ENCODE measurements at regions not wholly inside any gene's neighbourhood (a gene's known extent, or its start where the extent isn't known, plus 50 kb on each side); places are given as distances from the start of the nearest gene placed in this dataset.

DNA sequence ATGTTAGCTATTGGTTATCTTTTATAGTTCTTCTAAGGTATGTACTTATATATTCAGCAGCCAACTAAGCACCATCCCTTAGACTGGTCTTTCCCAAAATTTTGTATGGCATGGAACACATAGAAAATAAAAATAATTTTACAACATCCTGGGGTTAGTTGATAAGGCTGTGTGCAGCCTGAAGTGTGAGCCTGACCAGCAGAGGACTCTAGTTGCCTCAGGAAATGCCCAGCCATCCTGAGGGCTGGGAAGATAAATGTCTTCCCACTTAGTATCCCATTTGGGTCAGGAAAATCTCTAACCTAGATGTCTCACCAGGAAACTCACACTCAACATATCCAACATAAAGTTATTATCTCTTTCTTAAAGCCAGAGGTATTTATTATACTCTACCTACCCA, 251.4 kb upstream of the POF1B start:
- H3K9ac ChIP-seq (ENCODE audit: low read depth, low read length, poor library complexity, severe bottlenecking), result no peak overlapping the region
- H3K9me2 ChIP-seq (replicated peaks; ENCODE audit: low read depth, low read length), result no peaks in the 10 kb centered on the region
- H3K9me3 ChIP-seq (ENCODE audit: insufficient read depth, low read depth, low read length), result no peaks in the 10 kb centered on the region
- H4K20me1 ChIP-seq (ENCODE audit: insufficient read depth, low read length, poor library complexity, severe bottlenecking), result no peaks in the 10 kb centered on the region
- no peaks in the 10 kb centered on the region for H3K4me1 ChIP-seq (ENCODE audit: insufficient read depth, low read length, poor library complexity, severe bottlenecking)
- no peaks in the 10 kb centered on the region for H3F3A ChIP-seq (ENCODE audit: low read depth)
- H3K36me3 ChIP-seq (ENCODE audit: insufficient read depth, low read length), result no peaks in the 10 kb centered on the region
- H2AFZ ChIP-seq (ENCODE audit: low read length), result no peak overlapping the region
- no peak overlapping the region for H3K4me2 ChIP-seq (ENCODE audit: low read depth, low read length, poor library complexity, severe bottlenecking)
- no peak overlapping the region for H3K4me3 ChIP-seq (ENCODE audit: low read length, poor library complexity, severe bottlenecking)
- H3K79me2 ChIP-seq (ENCODE audit: insufficient read depth, low read length), result no peaks in the 10 kb centered on the region
- H3K27me3 ChIP-seq (ENCODE audit: insufficient read depth, low read length, poor library complexity, severe bottlenecking), result no peaks in the 10 kb centered on the region
- no peak for TF ChIP-seq EZH2phosphoT487 (IDR thresholded peaks at IDR 0.05; ENCODE audit: borderline replicate concordance)
- TF ChIP-seq, protein P1, sequence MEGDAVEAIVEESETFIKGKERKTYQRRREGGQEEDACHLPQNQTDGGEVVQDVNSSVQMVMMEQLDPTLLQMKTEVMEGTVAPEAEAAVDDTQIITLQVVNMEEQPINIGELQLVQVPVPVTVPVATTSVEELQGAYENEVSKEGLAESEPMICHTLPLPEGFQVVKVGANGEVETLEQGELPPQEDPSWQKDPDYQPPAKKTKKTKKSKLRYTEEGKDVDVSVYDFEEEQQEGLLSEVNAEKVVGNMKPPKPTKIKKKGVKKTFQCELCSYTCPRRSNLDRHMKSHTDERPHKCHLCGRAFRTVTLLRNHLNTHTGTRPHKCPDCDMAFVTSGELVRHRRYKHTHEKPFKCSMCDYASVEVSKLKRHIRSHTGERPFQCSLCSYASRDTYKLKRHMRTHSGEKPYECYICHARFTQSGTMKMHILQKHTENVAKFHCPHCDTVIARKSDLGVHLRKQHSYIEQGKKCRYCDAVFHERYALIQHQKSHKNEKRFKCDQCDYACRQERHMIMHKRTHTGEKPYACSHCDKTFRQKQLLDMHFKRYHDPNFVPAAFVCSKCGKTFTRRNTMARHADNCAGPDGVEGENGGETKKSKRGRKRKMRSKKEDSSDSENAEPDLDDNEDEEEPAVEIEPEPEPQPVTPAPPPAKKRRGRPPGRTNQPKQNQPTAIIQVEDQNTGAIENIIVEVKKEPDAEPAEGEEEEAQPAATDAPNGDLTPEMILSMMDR (conservative IDR thresholded peaks at IDR 0.05; ENCODE audit: low read length), result no peak

DNA sequence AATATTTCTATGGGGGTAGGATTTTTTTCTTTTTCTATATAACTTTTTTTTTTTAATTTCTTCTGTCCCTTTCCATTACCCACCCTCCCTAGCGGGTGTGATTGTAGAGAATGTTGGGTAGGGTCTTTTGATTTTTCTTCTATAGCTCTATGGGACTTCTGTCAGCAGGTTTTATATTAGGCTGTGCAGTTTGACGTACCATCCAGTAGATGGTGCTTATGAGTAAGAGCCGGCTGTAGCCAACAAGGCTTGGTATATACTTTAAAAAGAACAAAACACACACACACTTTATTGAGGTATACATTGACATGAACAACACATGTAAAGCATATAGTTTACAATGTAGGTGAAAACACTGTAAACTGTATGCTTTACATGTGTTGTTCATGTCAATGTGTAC, 247.9 kb upstream of the POF1B start:
- Histone ChIP-seq H3K27me3 (ENCODE audit: insufficient read depth, low read length, poor library complexity, severe bottlenecking) (no peaks in the 10 kb centered on the region), H4K20me1 (ENCODE audit: insufficient read depth, low read length, poor library complexity, severe bottlenecking) (no peaks in the 10 kb centered on the region), H3K36me3 (ENCODE audit: insufficient read depth, low read length) (no peaks in the 10 kb centered on the region), H3K9me2 (replicated peaks; ENCODE audit: low read depth, low read length) (no peaks in the 10 kb centered on the region), H3K79me2 (ENCODE audit: insufficient read depth, low read length) (no peaks in the 10 kb centered on the region), H3K9me3 (ENCODE audit: insufficient read depth, low read depth, low read length) (no peaks in the 10 kb centered on the region), H3K4me3 (ENCODE audit: low read length, poor library complexity, severe bottlenecking) (no peak overlapping the region), H3K9ac (ENCODE audit: low read depth, low read length, poor library complexity, severe bottlenecking) (no peak overlapping the region), H2AFZ (ENCODE audit: low read length) (no peak overlapping the region), H3K4me2 (ENCODE audit: low read depth, low read length, poor library complexity, severe bottlenecking) (no peak overlapping the region), H3K4me1 (ENCODE audit: insufficient read depth, low read length, poor library complexity, severe bottlenecking) (no peaks in the 10 kb centered on the region), H3F3A (ENCODE audit: low read depth) (no peaks in the 10 kb centered on the region)
- no peak for TF ChIP-seq EZH2phosphoT487 (IDR thresholded peaks at IDR 0.05; ENCODE audit: borderline replicate concordance)
- TF ChIP-seq, protein P1 (conservative IDR thresholded peaks at IDR 0.05; ENCODE audit: low read length), result no peak

DNA sequence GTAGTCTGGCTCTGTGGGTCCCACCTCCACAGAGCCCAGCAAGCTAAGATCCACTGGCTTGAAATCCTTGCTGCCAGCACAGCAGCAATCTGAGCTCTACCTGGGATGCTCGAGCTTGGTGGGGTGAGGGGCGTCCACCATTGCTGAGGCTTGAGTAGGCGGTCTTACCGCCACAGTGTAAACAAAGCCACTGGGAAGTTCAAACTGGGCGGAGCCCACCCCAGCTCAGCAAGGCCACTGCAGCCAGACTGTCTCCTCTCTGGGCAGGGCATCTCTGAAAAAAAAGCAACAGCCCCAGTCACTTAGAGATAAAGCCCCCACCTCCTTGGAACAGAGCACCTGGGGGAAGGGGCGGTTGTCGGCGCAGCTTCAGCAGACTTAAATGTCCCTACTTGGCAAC, 243.2 kb upstream of the POF1B start:
- Histone ChIP-seq H4K20me1 (ENCODE audit: insufficient read depth, low read length, poor library complexity, severe bottlenecking) (no peaks in the 10 kb centered on the region), H3K9ac (ENCODE audit: low read depth, low read length, poor library complexity, severe bottlenecking) (no peak overlapping the region), H3K4me2 (ENCODE audit: low read depth, low read length, poor library complexity, severe bottlenecking) (no peak overlapping the region), H3K4me3 (ENCODE audit: low read length, poor library complexity, severe bottlenecking) (no peak overlapping the region), H3F3A (ENCODE audit: low read depth) (no peaks in the 10 kb centered on the region), H3K4me1 (ENCODE audit: insufficient read depth, low read length, poor library complexity, severe bottlenecking) (no peaks in the 10 kb centered on the region), H3K9me3 (ENCODE audit: insufficient read depth, low read depth, low read length) (no peaks in the 10 kb centered on the region), H2AFZ (ENCODE audit: low read length) (no peak overlapping the region), H3K27me3 (ENCODE audit: insufficient read depth, low read length, poor library complexity, severe bottlenecking) (no peaks in the 10 kb centered on the region), H3K9me2 (replicated peaks; ENCODE audit: low read depth, low read length) (no peaks in the 10 kb centered on the region), H3K36me3 (ENCODE audit: insufficient read depth, low read length) (no peaks in the 10 kb centered on the region), H3K79me2 (ENCODE audit: insufficient read depth, low read length) (no peaks in the 10 kb centered on the region)
- no peak for TF ChIP-seq EZH2phosphoT487 (IDR thresholded peaks at IDR 0.05; ENCODE audit: borderline replicate concordance)
- TF ChIP-seq, protein P1 (conservative IDR thresholded peaks at IDR 0.05; ENCODE audit: low read length), result no peak
